ENCODE measurements at regions not wholly inside any gene's neighbourhood (a gene's known extent, or its start where the extent isn't known, plus 50 kb on each side); places are given as distances from the start of the nearest gene placed in this dataset.
"Not testable (repeated sequence)": the region's sequence is repeated elsewhere in the genome, so short reads cannot be mapped to it uniquely, and the experiment has no call there.

DNA sequence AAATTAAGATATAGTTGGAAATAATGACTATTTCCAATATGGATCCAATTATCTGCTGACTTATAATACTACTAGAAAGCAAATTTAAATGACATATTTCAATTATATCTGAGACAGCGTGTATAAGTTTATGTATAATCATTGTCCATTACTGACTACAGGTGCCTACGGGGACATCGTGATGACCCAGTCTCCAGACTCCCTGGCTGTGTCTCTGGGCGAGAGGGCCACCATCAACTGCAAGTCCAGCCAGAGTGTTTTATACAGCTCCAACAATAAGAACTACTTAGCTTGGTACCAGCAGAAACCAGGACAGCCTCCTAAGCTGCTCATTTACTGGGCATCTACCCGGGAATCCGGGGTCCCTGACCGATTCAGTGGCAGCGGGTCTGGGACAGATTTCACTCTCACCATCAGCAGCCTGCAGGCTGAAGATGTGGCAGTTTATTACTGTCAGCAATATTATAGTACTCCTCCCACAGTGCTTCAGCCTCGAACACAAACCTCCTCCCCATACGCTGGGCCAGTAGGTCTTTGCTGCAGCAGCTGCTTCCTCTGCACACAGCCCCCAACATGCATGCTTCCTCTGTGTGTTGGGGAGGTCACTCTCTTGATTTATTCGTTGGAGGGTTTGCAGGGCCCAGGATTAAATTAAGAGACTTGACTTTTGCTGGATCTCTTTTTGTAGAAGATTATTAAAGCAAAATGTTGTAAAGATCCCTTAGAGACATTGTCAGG is 194.4 kb downstream of the RPIA start:
- no peak for DNase-seq
- H3K9me3 Mint-ChIP-seq = no peaks in the 10 kb centered on the region
- ChIA-PET CTCF (no interaction called here), POLR2A (no interaction called here)
- H3K36me3 Mint-ChIP-seq (ENCODE audit: low read depth) = no peaks in the 10 kb centered on the region
- H3K4me3 Mint-ChIP-seq = no peak overlapping the region
- H3K27me3 Mint-ChIP-seq = peaks cover 24% of the 10 kb centered on the region
- no peak overlapping the region for H3K27ac Mint-ChIP-seq
- no peaks in the 10 kb centered on the region for H3K4me1 Mint-ChIP-seq

GRCh38 chr2:88887466-88887865 is 196.0 kb downstream of the RPIA start:
- H3K27me3 Mint-ChIP-seq = peaks cover 16% of the 10 kb centered on the region
- DNase-seq; H3K27ac Mint-ChIP-seq; H3K4me3 Mint-ChIP-seq; CTCF ChIA-PET; H3K4me1 Mint-ChIP-seq; POLR2A ChIA-PET; H3K9me3 Mint-ChIP-seq; H3K36me3 Mint-ChIP-seq (ENCODE audit: low read depth): not testable (repeated sequence)

GRCh38 chr2:88892207-88892606 is 200.7 kb downstream of the RPIA start:
- ChIA-PET CTCF (interaction anchor here (1.2 to 6.0 kb wide), 2 partner anchors 12 to 13 kb away, joined by 3 to 25 read pairs; no protein-coding TSS in a partner anchor), POLR2A (no interaction called here)
- Mint-ChIP-seq H3K27ac (no peak overlapping the region), H3K36me3 (ENCODE audit: low read depth) (no peaks in the 10 kb centered on the region), H3K27me3 (peaks cover 8% of the 10 kb centered on the region), H3K9me3 (no peaks in the 10 kb centered on the region), H3K4me1 (no peaks in the 10 kb centered on the region), H3K4me3 (no peak overlapping the region)
- DNase-seq = no peak

DNA sequence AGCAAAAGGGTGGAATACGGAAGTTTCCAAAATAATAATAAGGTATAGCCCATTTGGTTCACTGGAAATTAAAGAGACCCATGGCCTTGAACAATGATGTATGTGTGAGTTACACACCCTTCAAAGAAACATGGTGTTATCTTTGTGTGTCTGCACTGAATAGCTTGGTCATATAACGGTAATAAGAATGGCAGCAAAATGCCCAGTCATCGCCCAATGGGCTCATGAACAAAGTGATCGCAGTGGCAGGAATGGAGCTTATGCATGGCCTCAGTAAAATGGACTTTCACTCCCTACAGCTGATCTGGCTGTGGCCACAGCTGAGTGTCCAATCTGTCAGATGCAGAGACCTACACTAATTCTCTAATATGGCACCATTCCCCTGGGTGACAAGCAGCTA is 201.3 kb downstream of the RPIA start:
- Mint-ChIP-seq H3K9me3 (no peaks in the 10 kb centered on the region), H3K4me1 (no peaks in the 10 kb centered on the region), H3K27ac (no peak overlapping the region), H3K36me3 (ENCODE audit: low read depth) (no peaks in the 10 kb centered on the region), H3K27me3 (peaks cover 8% of the 10 kb centered on the region), H3K4me3 (no peak overlapping the region)
- DNase-seq = no peak
- CTCF ChIA-PET = interaction anchor here (6.0 kb wide), 1 partner anchor 13 kb away, joined by 25 read pairs; no protein-coding TSS in a partner anchor
- POLR2A ChIA-PET = interaction anchor here (1.0 kb wide), 1 partner anchor 8 kb away, joined by 3 read pairs; no protein-coding TSS in a partner anchor

DNA sequence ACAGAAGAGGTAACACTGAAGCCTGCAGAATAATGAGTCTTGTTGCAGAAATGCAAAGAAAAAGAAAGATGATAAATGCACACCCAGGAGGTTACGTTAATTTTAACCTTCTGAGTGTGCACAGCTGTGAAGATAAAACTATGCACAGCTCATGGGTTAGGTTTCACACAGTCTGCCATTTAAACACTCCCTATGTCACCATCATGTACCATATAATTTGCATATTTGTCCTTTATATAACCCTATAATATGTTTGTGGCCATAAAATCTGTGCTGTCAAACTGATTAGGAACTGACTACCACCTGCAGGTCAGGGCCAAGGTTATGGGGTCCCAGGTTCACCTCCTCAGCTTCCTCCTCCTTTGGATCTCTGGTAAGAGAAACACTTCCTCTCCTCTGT is 205.5 kb downstream of the RPIA start:
- POLR2A ChIA-PET = no interaction called here
- H3K36me3 Mint-ChIP-seq (ENCODE audit: low read depth) = no peaks in the 10 kb centered on the region
- no peak overlapping the region for H3K27ac Mint-ChIP-seq
- H3K4me3 Mint-ChIP-seq = no peak overlapping the region
- no peak for DNase-seq
- H3K27me3 Mint-ChIP-seq = peaks cover 21% of the 10 kb centered on the region
- CTCF ChIA-PET = interaction anchor here (6.0 kb wide), 1 partner anchor 17 kb away, joined by 25 read pairs; no protein-coding TSS in a partner anchor
- no peaks in the 10 kb centered on the region for H3K4me1 Mint-ChIP-seq
- H3K9me3 Mint-ChIP-seq = no peaks in the 10 kb centered on the region

DNA sequence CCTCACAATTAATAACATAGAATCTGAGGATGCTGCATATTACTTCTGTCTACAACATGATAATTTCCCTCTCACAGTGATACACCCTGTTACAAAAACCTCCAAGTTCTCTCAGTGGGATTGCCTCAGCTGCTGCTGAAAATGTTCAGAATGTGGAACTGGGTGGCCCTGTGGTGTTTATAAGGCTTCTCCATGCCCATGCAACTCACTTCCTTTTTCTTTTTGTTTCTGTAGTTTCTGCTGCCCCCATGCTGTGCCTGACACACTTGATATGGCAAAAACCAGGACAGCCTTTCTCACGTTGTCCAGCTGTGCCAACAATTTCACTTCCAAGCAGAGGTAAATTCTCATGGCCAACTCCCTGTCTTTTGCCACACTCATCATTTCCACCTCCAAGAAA is 206.2 kb downstream of the RPIA start:
- CTCF ChIA-PET = no interaction called here
- DNase-seq = no peak
- H3K4me3 Mint-ChIP-seq = no peak overlapping the region
- no peaks in the 10 kb centered on the region for H3K4me1 Mint-ChIP-seq
- no peaks in the 10 kb centered on the region for H3K9me3 Mint-ChIP-seq
- H3K27me3 Mint-ChIP-seq = peaks cover 23% of the 10 kb centered on the region
- H3K27ac Mint-ChIP-seq = no peak overlapping the region
- POLR2A ChIA-PET = no interaction called here
- no peaks in the 10 kb centered on the region for H3K36me3 Mint-ChIP-seq (ENCODE audit: low read depth)

DNA sequence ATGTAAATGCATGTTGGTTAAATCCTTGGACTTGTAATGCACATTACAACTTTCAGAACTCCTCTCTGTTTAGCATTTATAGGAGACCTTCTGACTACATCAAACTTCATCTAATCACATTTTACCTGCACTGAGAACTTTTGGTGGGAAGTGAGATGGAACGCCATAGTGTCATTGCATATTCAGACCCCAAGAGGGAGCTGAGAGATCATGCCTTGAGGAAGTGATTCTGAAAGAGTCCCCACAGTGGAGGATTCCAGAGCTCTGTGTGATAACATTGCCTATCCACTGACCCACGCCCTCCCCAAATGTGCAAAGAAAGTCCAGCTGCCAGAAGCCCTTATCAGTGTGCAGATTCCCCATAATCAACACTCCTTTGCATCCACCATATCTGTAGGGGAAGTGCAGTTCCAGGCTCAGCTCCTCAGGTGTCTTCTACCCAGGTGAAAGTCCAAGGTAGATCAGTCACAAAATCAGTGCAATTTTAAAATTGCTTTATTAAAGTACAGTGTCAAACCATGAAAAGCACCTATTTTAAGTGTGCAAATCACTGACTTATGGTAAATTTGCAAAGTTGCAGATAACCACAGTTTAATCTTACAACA is 212.4 kb downstream of the RPIA start:
- Mint-ChIP-seq H3K36me3 (ENCODE audit: low read depth) (no peaks in the 10 kb centered on the region), H3K27me3 (peaks cover 26% of the 10 kb centered on the region), H3K27ac (no peak overlapping the region), H3K9me3 (no peaks in the 10 kb centered on the region), H3K4me3 (no peak overlapping the region), H3K4me1 (no peaks in the 10 kb centered on the region)
- POLR2A ChIA-PET = no interaction called here
- peak; percentile 17 for DNase-seq
- CTCF ChIA-PET = interaction anchor here (0.8 to 1.2 kb wide), 4 partner anchors 10 to 37 kb away, joined by 3 to 4 read pairs (median 4); no protein-coding TSS in a partner anchor

GRCh38 chr2:88913280-88913679 is 221.8 kb downstream of the RPIA start:
- ChIA-PET CTCF (interaction anchor here (1.0 to 1.4 kb wide), 2 partner anchors 9 to 33 kb away, joined by 3 read pairs; no protein-coding TSS in a partner anchor), POLR2A (no interaction called here)
- Mint-ChIP-seq H3K4me1 (no peaks in the 10 kb centered on the region), H3K27ac (no peak overlapping the region), H3K27me3 (peaks cover 18% of the 10 kb centered on the region), H3K36me3 (ENCODE audit: low read depth) (no peaks in the 10 kb centered on the region), H3K9me3 (no peaks in the 10 kb centered on the region), H3K4me3 (no peak overlapping the region)
- no peak for DNase-seq

DNA sequence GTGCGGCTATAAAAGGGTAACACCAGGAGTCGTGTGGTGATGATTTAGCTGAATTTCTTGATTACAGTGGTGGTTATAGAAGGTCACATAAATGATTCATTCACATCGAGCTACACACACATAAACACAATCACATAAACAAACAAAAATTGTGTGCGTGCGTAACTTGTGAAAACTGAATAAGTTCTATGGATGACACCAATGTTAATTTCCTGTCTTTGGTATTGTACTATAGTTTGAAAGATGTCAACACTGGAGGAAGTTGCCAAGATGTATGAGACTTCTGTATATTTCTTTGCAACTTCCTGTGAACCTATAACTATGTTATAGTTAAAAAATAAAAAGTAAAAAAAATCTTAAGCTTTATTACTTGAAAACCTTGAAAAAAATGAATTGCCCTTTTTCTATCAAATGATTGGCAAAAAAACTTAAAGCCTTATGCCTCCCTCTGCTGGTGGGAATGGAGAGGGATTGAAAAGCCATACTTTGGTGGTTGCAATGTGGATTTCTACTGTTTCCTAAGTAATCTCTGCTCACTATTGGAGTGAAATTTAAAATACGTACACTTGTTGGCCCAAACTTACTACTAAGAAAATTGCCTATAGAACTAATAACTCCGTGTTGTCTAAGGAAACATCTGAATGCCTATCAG is 227.7 kb downstream of the RPIA start:
- DNase-seq = no peak
- Mint-ChIP-seq H3K4me3 (no peak overlapping the region), H3K27me3 (peaks cover 20% of the 10 kb centered on the region), H3K4me1 (no peaks in the 10 kb centered on the region), H3K27ac (no peak overlapping the region), H3K9me3 (no peaks in the 10 kb centered on the region), H3K36me3 (ENCODE audit: low read depth) (no peaks in the 10 kb centered on the region)
- ChIA-PET CTCF (interaction anchor here (0.8 to 1.9 kb wide), 5 partner anchors 9 to 39 kb away, joined by 3 to 12 read pairs (median 4); no protein-coding TSS in a partner anchor), POLR2A (interaction anchor here (1.5 kb wide), 1 partner anchor 39 kb away, joined by 3 read pairs; no protein-coding TSS in a partner anchor)

- H3K9me3 Mint-ChIP-seq; DNase-seq; H3K4me3 Mint-ChIP-seq; H3K36me3 Mint-ChIP-seq (ENCODE audit: low read depth); CTCF ChIA-PET; H3K4me1 Mint-ChIP-seq; POLR2A ChIA-PET; H3K27ac Mint-ChIP-seq: not testable (repeated sequence)
- peaks cover 17% of the 10 kb centered on the region for H3K27me3 Mint-ChIP-seq
Observed at GRCh38 chr2:88920399-88920798, 228.9 kb downstream of the RPIA start.

- H3K36me3 Mint-ChIP-seq (ENCODE audit: low read depth) = no peaks in the 10 kb centered on the region
- CTCF ChIA-PET = no interaction called here
- H3K27me3 Mint-ChIP-seq = peaks cover 16% of the 10 kb centered on the region
- no peak overlapping the region for H3K27ac Mint-ChIP-seq
- H3K4me3 Mint-ChIP-seq = no peak overlapping the region
- POLR2A ChIA-PET = no interaction called here
- H3K9me3 Mint-ChIP-seq = no peaks in the 10 kb centered on the region
- H3K4me1 Mint-ChIP-seq = no peaks in the 10 kb centered on the region
- DNase-seq = no peak
Observed at GRCh38 chr2:88924533-88924932, 233.1 kb downstream of the RPIA start.

- H3K9me3 Mint-ChIP-seq = no peaks in the 10 kb centered on the region
Observed at GRCh38 chr2:88925770-88926462, 234.4 kb downstream of the RPIA start.

GRCh38 chr2:88927128-88927527 is 235.7 kb downstream of the RPIA start:
- DNase-seq = no peak
- Mint-ChIP-seq H3K4me1 (no peaks in the 10 kb centered on the region), H3K4me3 (no peak overlapping the region), H3K36me3 (ENCODE audit: low read depth) (no peaks in the 10 kb centered on the region), H3K27ac (no peak overlapping the region), H3K27me3 (peaks cover 15% of the 10 kb centered on the region), H3K9me3 (no peaks in the 10 kb centered on the region)
- POLR2A ChIA-PET = no interaction called here
- CTCF ChIA-PET = no interaction called here

More at GRCh38 chr2:88925770-88926462, 234.4 kb downstream of the RPIA start:
- DNase-seq = no peak
- H3K36me3 Mint-ChIP-seq (ENCODE audit: low read depth) = no peaks in the 10 kb centered on the region
- H3K27ac Mint-ChIP-seq = no peak overlapping the region
- CTCF ChIA-PET = no interaction called here
- POLR2A ChIA-PET = no interaction called here
- H3K27me3 Mint-ChIP-seq = peaks cover 16% of the 10 kb centered on the region
- no peak overlapping the region for H3K4me3 Mint-ChIP-seq
- H3K4me1 Mint-ChIP-seq = no peaks in the 10 kb centered on the region

Data from activated CD4-positive, alpha-beta memory T cell treated with anti-CD3 and anti-CD28 coated beads, Interleukin-2, amount 10 ng/mL, durations not matched to agents 7 days and 5 days (primary cell).